DND-41 (cell line): ENCODE measurements at regions not wholly inside any gene's neighbourhood (a gene's known extent, or its start where the extent isn't known, plus 50 kb on each side); places are given as distances from the start of the nearest gene placed in this dataset.

Experiments
- ATAC-seq: fragments of 200-7000 bp; cut with Tn5 transposase; 3 replicates; pipeline ENCODE4 v1.9.1; 2021; ENCODE audit warnings: low read depth; ENCODE audit not compliant: insufficient read depth
- DNase-seq: peaks from one replicate; pipeline ENCODE4 v3.0.0-alpha.2; 2020
- H2AFZ ChIP-seq: 2 replicates; pipeline ENCODE4 v1.6.0; 2012; ENCODE audit warnings: low read depth, low read length
- H3K27ac ChIP-seq: 2 replicates; pipeline ENCODE4 v1.5.1; 2012; ENCODE audit warnings: low read length, inconsistent platforms
- H3K27me3 ChIP-seq: fragments of 200-600 bp; sonication (generic); 2 replicates; pipeline ENCODE4 v1.6.0; 2012; ENCODE audit warnings: low read length, mild to moderate bottlenecking, inconsistent platforms; ENCODE audit not compliant: insufficient read depth, poor library complexity
- H3K36me3 ChIP-seq: 2 replicates; pipeline ENCODE4 v1.5.1; 2012; ENCODE audit warnings: low read length, inconsistent platforms; ENCODE audit not compliant: insufficient read depth
- H3K4me1 ChIP-seq: 2 replicates; pipeline ENCODE4 v1.5.1; 2012; ENCODE audit warnings: mild to moderate bottlenecking, low read length; ENCODE audit not compliant: insufficient read depth
- H3K4me2 ChIP-seq: 2 replicates; pipeline ENCODE4 v1.6.0; 2012; ENCODE audit warnings: mild to moderate bottlenecking, moderate library complexity, low read length, inconsistent platforms; ENCODE audit not compliant: insufficient read depth
- H3K4me3 ChIP-seq, 2 experiments: fragments of 200-600 bp in 1 of 2; shearing (Covaris generic) in 1 of 2; 2 replicates each; pipeline ENCODE4 v1.5.1; 2012 to 2016; ENCODE audit warnings: inconsistent platforms in 2 of 2, low read length in 2 of 2, mild to moderate bottlenecking in 2 of 2, low read depth in 1 of 2, moderate library complexity in 1 of 2
- H3K79me2 ChIP-seq: 2 replicates; pipeline ENCODE4 v1.6.0; 2012; ENCODE audit warnings: low read length, inconsistent platforms; ENCODE audit not compliant: insufficient read depth
- H3K9ac ChIP-seq: 2 replicates; pipeline ENCODE4 v1.6.0; 2012; ENCODE audit warnings: low read depth, mild to moderate bottlenecking, inconsistent platforms, low read length, moderate library complexity
- H3K9me3 ChIP-seq: 2 replicates; pipeline ENCODE4 v1.5.1; 2012; ENCODE audit warnings: low read length, moderate library complexity, mild to moderate bottlenecking, inconsistent platforms; ENCODE audit not compliant: insufficient read depth, severe bottlenecking
- H4K20me1 ChIP-seq: 2 replicates; pipeline ENCODE4 v1.6.0; 2012; ENCODE audit warnings: low read length; ENCODE audit not compliant: insufficient read depth
- CTCF ChIP-seq: IDR thresholded peaks from 2 replicates; pipeline ENCODE4 v1.5.1; 2012; ENCODE audit warnings: borderline replicate concordance, low read length, moderate library complexity, mild to moderate bottlenecking; ENCODE audit not compliant: poor library complexity, severe bottlenecking; ENCODE audit errors: extremely low read depth
- EZH2 ChIP-seq: IDR thresholded peaks from 3 replicates; pipeline ENCODE4 v1.6.1; 2012; ENCODE audit warnings: borderline replicate concordance, low read depth, mild to moderate bottlenecking, moderate library complexity, low read length, inconsistent platforms; ENCODE audit not compliant: severe bottlenecking

GRCh38 chr1:221170171-221170570, 290.9 kb downstream of the HLX start:
- Histone ChIP-seq H3K4me1 (no peaks in the 10 kb centered on the region), H3K9ac (no peak overlapping the region), H3K4me2 (no peak overlapping the region), H4K20me1 (no peaks in the 10 kb centered on the region), H3K79me2 (no peaks in the 10 kb centered on the region), H2AFZ (no peak overlapping the region), H3K9me3 (no peaks in the 10 kb centered on the region), H3K27me3 (no peaks in the 10 kb centered on the region), H3K36me3 (no peaks in the 10 kb centered on the region), H3K27ac (no peak overlapping the region), H3K4me3 (no peak overlapping the region)
- no peak for DNase-seq
- ATAC-seq, result no peak
- TF ChIP-seq EZH2, result no peak
- TF ChIP-seq CTCF, result no peak

GRCh38 chr1:221171768-221172167, 292.5 kb downstream of the HLX start:
- no peaks in the 10 kb centered on the region for H3K36me3 ChIP-seq
- H3K9ac ChIP-seq, result no peak overlapping the region
- H3K79me2 ChIP-seq, result no peaks in the 10 kb centered on the region
- no peak for ATAC-seq
- no peak overlapping the region for H3K27ac ChIP-seq
- TF ChIP-seq EZH2 (no peak), CTCF (no peak)
- H3K9me3 ChIP-seq, result no peaks in the 10 kb centered on the region
- no peaks in the 10 kb centered on the region for H3K4me1 ChIP-seq
- no peaks in the 10 kb centered on the region for H3K27me3 ChIP-seq
- no peak overlapping the region for H3K4me2 ChIP-seq
- H2AFZ ChIP-seq, result no peak overlapping the region
- no peaks in the 10 kb centered on the region for H4K20me1 ChIP-seq
- no peak overlapping the region for H3K4me3 ChIP-seq
- DNase-seq, result no peak

- no peaks in the 10 kb centered on the region for H3K36me3 ChIP-seq
- no peaks in the 10 kb centered on the region for H3K9me3 ChIP-seq
- no peaks in the 10 kb centered on the region for H3K79me2 ChIP-seq
- no peaks in the 10 kb centered on the region for H3K4me1 ChIP-seq
- H4K20me1 ChIP-seq, result no peaks in the 10 kb centered on the region
- no peak for ATAC-seq
- H3K4me3 ChIP-seq, result no peak overlapping the region
- TF ChIP-seq CTCF (no peak), EZH2 (no peak)
- no peaks in the 10 kb centered on the region for H3K27me3 ChIP-seq
- no peak for DNase-seq
- no peak overlapping the region for H3K4me2 ChIP-seq
- H2AFZ ChIP-seq, result no peak overlapping the region
- H3K9ac ChIP-seq, result no peak overlapping the region
- H3K27ac ChIP-seq, result no peak overlapping the region
Observed at GRCh38 chr1:221172841-221173240, 293.6 kb downstream of the HLX start.
